GM18498 (cell line): ENCODE measurements at regions not wholly inside any gene's neighbourhood (a gene's known extent, or its start where the extent isn't known, plus 50 kb on each side); places are given as distances from the start of the nearest gene placed in this dataset.
"Not testable (repeated sequence)": the region's sequence is repeated elsewhere in the genome, so short reads cannot be mapped to it uniquely, and the experiment has no call there.

ENCODE experiments used
- ATAC-seq: cut with Tn5 transposase; IDR thresholded peaks from one replicate; pipeline ENCODE4 v1.9.1; 2021; ENCODE audit warnings: mild to moderate bottlenecking, moderate library complexity; ENCODE audit not compliant: unreplicated experiment

GRCh38 chr13:73162912-73163911 is 104.4 kb downstream of the KLF5 start:
- ATAC-seq, result no peak

- ATAC-seq, result not testable (repeated sequence)
Measured at GRCh38 chr13:73160371-73161031, 101.7 kb downstream of the KLF5 start.

GRCh38 chr13:73158851-73159250 is 100.0 kb downstream of the KLF5 start:
- ATAC-seq, result no peak

- no peak for ATAC-seq
Measured at GRCh38 chr13:73157031-73157430, 98.2 kb downstream of the KLF5 start.

GRCh38 chr13:73146707-73147106 is 87.9 kb downstream of the KLF5 start:
- no peak for ATAC-seq

GRCh38 chr13:73142071-73142470 is 83.3 kb downstream of the KLF5 start:
- ATAC-seq, result no peak

- no peak for ATAC-seq
Measured at GRCh38 chr13:73141292-73141771, 82.5 kb downstream of the KLF5 start.

- ATAC-seq, result no peak
Measured at GRCh38 chr13:73140801-73141200, 82.0 kb downstream of the KLF5 start.

- ATAC-seq, result no peak
Measured at GRCh38 chr13:73138638-73139491, 80.1 kb downstream of the KLF5 start.

- no peak for ATAC-seq
Measured at GRCh38 chr13:73138276-73138637, 79.5 kb downstream of the KLF5 start.

- ATAC-seq, result no peak
Measured at GRCh38 chr13:73136776-73137175, 78.0 kb downstream of the KLF5 start.

- no peak for ATAC-seq
Measured at GRCh38 chr13:73133531-73133930, 74.7 kb downstream of the KLF5 start.

GRCh38 chr13:73131247-73131646 is 72.4 kb downstream of the KLF5 start:
- ATAC-seq, result no peak

GRCh38 chr13:73129023-73129422 is 70.2 kb downstream of the KLF5 start:
- ATAC-seq, result no peak
